Gastrocnemius medialis (tissue), 4 donors: ENCODE measurements at regions not wholly inside any gene's neighbourhood (a gene's known extent, or its start where the extent isn't known, plus 50 kb on each side); places are given as distances from the start of the nearest gene placed in this dataset.

Source experiments
- CTCF ChIP-seq, 5 experiments: fragments of 450-650 bp in 3 of 5; fragments of 200-600 bp in 2 of 5; sonication (generic) in 2 of 5; IDR thresholded peaks in 4 of 5; conservative IDR thresholded peaks in 1 of 5; 1 replicate in 4 of 5; 2 replicates in 1 of 5; pipeline ENCODE4 v1.5.1; 2016 to 2019; ENCODE audit warnings: antibody characterized with exemption in 5 of 5, mild to moderate bottlenecking in 3 of 5, moderate library complexity in 3 of 5
- POLR2A ChIP-seq, 2 donors: fragments of 450-650 bp; IDR thresholded peaks; one replicate each; pipeline ENCODE4 v1.6.1; 2017; ENCODE audit warnings: antibody characterized with exemption in 2 of 2, mild to moderate bottlenecking in 2 of 2, moderate library complexity in 2 of 2

DNA sequence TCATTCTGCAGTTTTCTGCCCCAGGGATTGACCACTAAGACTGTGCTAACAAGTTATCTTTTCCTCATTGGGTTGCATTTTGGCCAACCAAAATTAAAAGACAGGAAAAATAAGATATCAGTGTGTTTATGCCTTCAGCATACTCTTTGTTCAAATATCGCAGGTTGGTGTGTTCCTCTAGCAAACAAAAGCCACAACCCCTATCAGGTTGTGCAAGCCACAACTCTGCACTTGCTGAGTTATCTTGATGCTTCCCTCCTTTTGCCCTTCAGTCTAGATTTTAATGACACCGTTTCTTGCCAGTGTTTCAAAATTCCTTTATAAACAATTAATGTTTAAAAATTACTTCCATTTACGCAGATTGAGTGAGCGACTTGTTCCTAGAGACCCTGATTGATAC, 1164.2 kb downstream of the NSUN3 start:
- no peak for TF ChIP-seq POLR2A (IDR thresholded peaks at IDR 0.05)
- TF ChIP-seq CTCF (IDR thresholded peaks at IDR 0.05 in 4 of 5, conservative IDR thresholded peaks at IDR 0.05 in 1 of 5): no peak
